NCI-H226 (cell line): ENCODE measurements at regions not wholly inside any gene's neighbourhood (a gene's known extent, or its start where the extent isn't known, plus 50 kb on each side); places are given as distances from the start of the nearest gene placed in this dataset.
A peak's percentile ranks its signal among the peaks of the same experiment; 100 is the strongest.

Experiments
- DNase-seq: peaks from one replicate; pipeline ENCODE4 v3.0.0-alpha.2; 2015

- DNase-seq, result no peak
These were observed 131.0 kb downstream of the RAP2A start for GRCh38 chr13:97564956-97565355.

DNA sequence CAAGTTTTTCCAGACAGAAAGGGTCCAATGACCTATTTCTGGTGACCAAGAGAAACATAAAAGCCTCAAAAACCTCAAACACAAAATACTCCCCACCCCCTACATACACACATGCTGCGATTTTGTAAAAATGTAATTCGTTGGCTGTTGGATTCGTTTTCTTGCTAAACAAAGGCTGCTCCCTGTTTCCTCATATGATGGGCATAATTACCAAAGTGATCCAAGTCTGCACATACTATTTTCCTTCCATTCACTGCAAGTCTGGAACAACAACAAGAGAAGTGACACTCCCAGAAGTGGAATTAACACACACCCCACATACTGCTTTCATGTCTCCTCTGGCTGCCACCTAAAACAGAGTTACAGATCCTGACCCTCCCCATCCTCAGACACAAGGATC, 131.9 kb downstream of the RAP2A start:
- DNase-seq, result no peak

GRCh38 chr13:97566907-97567306, 132.9 kb downstream of the RAP2A start:
- no peak for DNase-seq

GRCh38 chr13:97567510-97568243, 133.7 kb downstream of the RAP2A start:
- DNase-seq, result peak; percentile 71

DNA sequence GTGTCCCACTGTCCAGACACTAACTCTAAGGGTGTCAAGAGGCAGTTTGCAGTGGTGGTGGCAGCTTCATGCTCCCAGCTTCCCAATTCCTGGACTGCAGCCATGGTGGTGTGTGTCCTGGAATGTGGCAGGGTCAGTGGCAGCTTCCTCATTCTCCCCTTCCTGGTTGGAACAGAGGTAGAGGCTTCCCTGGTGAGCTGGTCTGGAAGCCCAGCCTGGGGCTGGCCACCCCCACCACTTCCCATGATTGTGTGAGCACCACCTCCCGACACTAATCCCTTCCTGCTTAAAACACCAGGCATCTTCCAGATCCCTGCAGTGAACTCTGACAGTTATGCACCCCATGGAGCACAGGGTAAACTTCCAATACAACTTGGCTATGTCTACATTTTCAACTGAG, 134.9 kb downstream of the RAP2A start:
- no peak for DNase-seq

- DNase-seq, result no peak
These were observed 135.9 kb downstream of the RAP2A start for GRCh38 chr13:97569841-97570240.

DNA sequence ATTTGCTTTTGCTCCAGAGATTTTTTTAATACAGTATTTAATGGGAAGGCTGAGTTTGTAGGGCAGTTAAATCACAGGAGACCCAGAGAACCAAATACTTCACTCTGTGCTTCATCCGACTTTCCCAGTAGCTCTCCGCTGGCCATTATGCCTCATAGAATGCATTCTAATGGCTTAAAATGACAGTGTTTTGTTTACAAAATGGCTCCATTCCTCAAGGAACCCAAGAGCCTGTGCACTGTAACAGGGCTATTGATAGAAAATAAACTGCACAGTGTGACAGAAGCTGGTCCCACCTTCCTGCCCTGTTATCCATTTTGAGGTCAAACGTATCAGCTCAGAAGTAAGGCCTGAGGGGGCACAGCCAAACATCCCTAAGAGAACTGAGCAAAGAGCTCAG, 136.5 kb downstream of the RAP2A start:
- DNase-seq, result no peak

DNA sequence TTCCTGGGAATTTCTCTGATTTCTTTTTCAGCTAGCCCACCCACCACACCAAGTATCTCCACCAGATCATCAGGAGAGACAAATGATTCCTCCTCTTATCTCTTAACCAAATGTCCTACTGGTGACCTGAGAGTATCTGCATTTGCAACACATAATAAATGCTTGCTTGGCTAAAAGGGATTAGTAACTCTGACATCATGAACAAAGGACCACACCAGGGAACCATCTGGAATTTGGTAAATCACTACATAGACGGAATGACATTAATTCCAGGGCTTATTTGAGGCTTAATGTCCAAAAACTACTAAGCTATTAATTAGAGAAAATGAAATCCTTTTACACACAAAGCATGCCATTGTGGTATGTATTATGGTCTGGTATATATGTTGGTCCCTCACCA, 139.0 kb downstream of the RAP2A start:
- DNase-seq, result no peak

GRCh38 chr13:97574926-97575325, 141.0 kb downstream of the RAP2A start:
- DNase-seq, result peak; percentile 29

DNA sequence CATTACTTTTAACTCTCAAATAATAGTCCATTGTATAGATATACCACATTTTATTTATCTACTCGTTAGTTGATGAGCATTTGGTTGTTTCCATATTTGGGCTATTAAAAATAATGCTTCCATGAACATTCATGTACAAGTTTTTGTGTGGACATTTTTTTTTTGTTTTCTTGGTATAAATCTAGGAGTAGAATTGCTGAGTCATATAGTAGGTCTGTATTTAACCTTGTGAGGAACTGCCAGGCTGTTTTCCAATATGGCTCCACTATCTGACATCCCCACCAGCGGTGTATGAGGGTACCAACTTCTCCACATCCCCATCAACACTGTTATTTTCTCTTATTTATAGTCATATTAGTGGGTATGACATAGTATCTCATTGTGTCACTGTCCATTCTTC, 143.1 kb downstream of the RAP2A start:
- no peak for DNase-seq

GRCh38 chr13:97582170-97582569, 148.2 kb downstream of the RAP2A start:
- no peak for DNase-seq

- DNase-seq, result no peak
These were observed 150.0 kb downstream of the RAP2A start for GRCh38 chr13:97583907-97584497.

GRCh38 chr13:97586941-97587340, 153.0 kb downstream of the RAP2A start:
- no peak for DNase-seq

GRCh38 chr13:97588993-97589392, 155.0 kb downstream of the RAP2A start:
- DNase-seq, result no peak

DNA sequence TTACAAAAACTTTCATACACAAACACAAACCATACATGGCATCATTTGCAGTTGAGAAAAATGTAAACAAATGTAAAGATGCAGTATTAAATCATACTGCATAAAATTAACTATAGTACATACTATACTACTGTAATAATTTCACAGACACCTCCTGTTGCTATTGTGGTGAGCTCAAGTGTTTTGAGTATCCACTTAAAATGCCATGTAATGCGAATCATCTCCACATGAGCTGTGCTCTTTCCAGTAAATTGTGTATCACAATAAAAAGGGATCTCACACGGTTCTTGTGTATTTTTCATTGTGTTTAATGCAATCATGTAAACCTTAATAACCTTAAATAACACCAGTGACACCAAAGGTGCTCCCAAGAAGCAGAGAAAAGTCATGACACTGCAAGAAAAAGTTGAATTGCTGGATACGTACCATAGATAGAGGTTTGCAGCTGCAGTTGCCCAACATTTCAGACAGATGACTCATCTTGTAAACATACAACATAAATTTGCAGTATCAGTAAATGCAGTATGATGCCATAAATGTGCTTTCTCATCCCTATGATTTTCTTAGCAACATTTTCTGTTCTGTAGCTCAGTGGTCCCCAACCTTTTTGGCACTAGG, 166.6 kb downstream of the RAP2A start:
- DNase-seq, result peak; percentile 73

DNA sequence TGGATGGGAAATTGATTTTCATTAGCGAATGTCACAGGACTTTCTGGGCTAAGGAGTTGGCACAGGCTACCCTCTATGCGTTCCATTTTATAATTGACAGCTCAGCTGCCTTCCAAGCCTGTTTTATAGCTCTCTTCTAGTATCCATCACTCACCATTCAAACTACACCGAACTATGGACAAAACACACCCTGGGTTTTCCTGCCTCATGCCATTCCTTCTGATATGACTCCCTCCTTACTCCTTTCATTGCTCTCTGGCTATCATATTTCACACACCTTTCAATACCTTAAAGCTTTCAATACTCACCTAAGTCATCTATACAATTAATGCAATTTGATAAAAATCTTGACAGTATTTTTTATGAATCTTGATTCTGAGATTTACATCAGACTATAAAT, 181.3 kb downstream of the RAP2A start:
- DNase-seq, result no peak

DNA sequence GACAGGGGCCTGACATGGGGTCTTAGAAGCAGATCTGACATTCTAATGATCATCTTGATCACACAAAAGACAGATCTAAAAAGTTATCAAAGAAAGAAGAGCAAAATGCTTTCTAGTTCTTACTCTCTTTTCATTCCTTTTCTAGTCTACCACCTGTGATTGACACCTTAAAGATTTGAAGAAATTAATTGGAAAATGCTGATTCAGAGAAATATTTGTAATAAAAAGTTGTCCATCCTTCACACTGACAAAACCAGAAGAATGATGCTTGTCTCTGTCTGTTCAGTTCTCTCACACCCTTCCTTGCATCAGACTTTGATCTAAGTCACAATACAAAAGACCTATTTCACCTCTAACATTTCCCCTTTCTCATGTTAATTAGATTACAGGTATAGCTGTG, 182.4 kb downstream of the RAP2A start:
- DNase-seq, result no peak

GRCh38 chr13:97621025-97621424, 187.1 kb downstream of the RAP2A start:
- no peak for DNase-seq

DNA sequence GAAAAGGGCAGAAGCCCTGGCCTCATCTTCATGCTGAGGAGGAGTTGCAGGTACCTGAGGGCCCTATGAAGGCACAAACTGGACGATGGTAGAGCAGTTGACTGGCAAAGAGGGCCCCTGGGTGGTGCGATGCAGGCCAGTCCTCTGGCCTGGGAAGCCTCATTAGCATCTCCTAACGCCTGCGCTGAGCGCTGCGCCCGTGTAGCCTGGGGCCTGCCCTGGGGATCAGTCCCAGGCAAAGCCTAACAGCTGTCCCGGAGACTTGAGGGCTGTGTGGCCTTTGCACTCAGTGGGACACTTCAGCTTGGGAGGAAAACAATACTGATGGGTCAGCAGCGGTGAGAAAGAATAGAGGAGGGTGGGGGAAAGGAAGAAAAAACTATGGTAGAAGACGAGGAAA, 187.7 kb downstream of the RAP2A start:
- DNase-seq, result no peak

DNA sequence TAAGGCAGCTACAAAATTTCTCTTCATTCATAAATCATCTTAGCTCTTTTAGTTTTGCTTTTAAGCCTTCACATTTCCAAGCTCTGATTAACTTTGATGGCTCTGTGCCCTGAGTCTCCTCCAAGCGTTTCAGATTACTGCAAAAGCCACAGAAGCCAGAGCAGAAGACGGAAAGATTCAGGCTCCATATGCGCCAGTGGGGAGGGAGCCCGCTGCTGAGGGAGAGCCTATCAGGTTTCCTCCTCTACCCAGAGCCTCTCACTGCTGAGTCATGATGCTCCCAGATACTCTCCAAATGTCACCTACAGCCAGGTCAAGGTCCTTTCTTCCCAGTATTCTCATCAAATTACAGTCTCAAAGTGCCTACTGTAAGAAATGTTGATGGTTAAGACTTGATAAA, 193.6 kb downstream of the RAP2A start:
- DNase-seq, result peak; percentile 82

DNA sequence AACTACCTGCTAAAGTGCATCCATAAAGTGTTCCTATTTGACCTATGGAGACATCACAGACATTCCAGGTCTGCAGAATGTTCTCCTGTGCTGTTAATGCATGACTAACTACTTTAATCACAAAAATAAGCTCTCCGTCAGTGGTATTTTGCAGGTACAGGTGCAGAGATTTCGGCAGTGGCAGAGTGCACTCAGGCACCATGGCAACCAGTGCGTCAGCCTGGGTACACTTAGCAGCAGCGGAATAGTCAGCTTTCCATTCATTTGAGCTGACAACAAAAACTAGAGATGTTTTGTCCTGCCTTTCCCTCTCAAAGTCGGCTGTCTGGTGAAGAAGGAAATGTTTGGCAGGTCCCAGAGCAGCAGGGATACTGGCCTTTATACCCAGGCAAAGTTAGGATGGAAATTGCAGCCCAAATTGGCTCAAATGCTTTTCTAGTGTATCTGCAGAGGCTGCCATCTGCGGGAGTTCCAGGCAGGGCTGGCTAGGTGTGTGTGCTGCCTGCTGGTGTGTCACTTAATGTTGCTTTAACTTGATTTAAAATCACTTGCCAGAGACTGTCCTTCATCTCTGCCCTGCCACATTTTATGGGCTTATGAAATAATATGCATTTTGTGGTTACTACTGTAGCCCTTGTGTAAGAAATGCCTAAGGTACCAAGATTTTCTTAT, 195.8 kb downstream of the RAP2A start:
- no peak for DNase-seq

DNA sequence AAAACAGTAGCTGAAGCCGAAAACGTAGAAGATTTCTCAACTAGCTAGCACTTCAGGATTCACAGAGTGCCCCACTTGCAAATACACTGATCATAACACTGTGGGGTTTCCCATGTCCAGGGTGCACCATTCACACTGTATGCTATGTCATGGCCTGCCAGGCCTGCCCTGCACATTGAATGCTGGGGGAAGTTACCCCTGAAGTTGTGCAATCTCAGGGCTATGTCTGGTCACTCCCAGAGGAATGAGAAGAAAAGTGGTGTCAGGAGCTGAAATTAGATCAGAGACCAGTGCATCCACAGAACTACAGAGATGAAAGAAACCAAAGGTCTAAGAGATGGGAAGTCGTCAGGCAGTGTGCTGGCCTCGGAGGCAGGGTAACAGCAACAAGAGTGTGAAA, 196.8 kb downstream of the RAP2A start:
- DNase-seq, result no peak

DNA sequence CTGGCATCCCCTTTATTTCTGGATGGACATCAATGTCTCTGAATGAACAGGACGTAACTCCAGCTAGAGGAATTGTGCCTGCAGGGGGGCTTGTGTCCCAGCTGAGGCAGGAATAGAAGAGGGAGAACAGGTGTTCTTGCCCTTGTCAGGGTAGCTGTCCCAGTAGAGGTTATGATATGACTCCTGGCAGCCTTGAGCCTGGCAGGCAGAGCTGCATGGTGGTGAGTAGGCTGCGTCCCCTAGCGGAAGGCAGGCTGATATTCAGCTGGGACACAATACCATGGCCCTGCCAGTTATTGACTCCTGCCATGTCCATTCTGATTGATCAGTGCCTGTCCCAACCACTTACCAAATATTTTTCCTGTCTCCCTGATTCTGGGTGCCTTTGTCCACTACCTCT, 197.2 kb downstream of the RAP2A start:
- DNase-seq, result no peak

DNA sequence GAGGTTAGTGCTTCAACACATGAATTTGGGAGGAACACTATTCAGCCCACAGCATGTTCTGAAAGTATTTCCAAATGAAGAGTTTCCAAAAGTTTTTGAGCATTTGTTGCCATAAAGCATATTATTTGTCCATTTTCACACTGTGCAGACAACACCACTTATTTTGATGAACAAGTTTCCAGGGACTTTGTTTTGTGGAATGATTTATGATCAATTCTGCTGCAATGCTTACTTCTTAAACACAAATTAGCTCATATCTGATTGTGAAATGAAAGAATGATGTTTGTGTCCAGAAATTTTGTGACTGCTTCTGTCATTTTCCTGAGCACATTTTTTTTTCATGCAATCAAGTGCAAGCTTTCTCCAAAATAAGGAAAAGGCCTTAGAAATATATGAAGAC, 205.3 kb downstream of the RAP2A start:
- no peak for DNase-seq
